Spinal cord (tissue), 9 donors: ENCODE measurements at regions not wholly inside any gene's neighbourhood (a gene's known extent, or its start where the extent isn't known, plus 50 kb on each side); places are given as distances from the start of the nearest gene placed in this dataset.

Source experiments
- DNase-seq, 6 donors: peaks; one replicate each; pipeline versions ENCODE4 v3.0.0 to v3.0.0-alpha.2; 2013 to 2015; ENCODE audit warnings: low spot score in 6 of 6, low read depth in 4 of 6
- H3K27ac ChIP-seq: one replicate; pipeline ENCODE4 v1.5.1; 2013; ENCODE audit warnings: low read depth, low read length, control low read depth
- H3K27me3 ChIP-seq: one replicate; pipeline ENCODE4 v1.6.1; 2013; ENCODE audit warnings: low read length; ENCODE audit not compliant: control insufficient read depth, insufficient read depth
- H3K36me3 ChIP-seq: one replicate; pipeline ENCODE4 v1.6.1; 2013; ENCODE audit warnings: low read length; ENCODE audit not compliant: control insufficient read depth, insufficient read depth
- H3K4me1 ChIP-seq: one replicate; pipeline ENCODE4 v1.6.1; 2013; ENCODE audit warnings: low read length; ENCODE audit not compliant: control insufficient read depth, insufficient read depth
- H3K4me3 ChIP-seq: one replicate; pipeline ENCODE4 v1.5.1; 2013; ENCODE audit warnings: low read depth, low read length, control low read depth
- H3K9me3 ChIP-seq: one replicate; pipeline ENCODE4 v1.6.1; 2013; ENCODE audit warnings: low read length; ENCODE audit not compliant: control insufficient read depth, insufficient read depth
- WGBS: methylation state at CpG from one replicate; pipeline ENCODE4 v1.1.5; 2013; ENCODE audit warnings: missing lambda C conversion rate; ENCODE audit not compliant: insufficient coverage; 5-methylcytosine and 5-hydroxymethylcytosine counted together
- donor health status: healthy.

- no peaks in the 10 kb centered on the region for H3K9me3 ChIP-seq
- no peaks in the 10 kb centered on the region for H3K4me1 ChIP-seq
- H3K4me3 ChIP-seq: no peak overlapping the region
- H3K27ac ChIP-seq: no peak overlapping the region
- DNase-seq: no peak
- H3K27me3 ChIP-seq: no peaks in the 10 kb centered on the region
- no peaks in the 10 kb centered on the region for H3K36me3 ChIP-seq
- WGBS: 83% methylated on average over 1 of the region's 1 CpG
Measured at GRCh38 chr4:58653251-58653650, 1543.1 kb upstream of the IGFBP7 start.

- WGBS: no CpG with 5 or more reads among the region's 1 CpG
- peak in 2 of 6 donors; percentile 74 to 86 for DNase-seq
- Histone ChIP-seq H3K4me3 (no peak overlapping the region), H3K36me3 (no peaks in the 10 kb centered on the region), H3K4me1 (no peaks in the 10 kb centered on the region), H3K9me3 (no peaks in the 10 kb centered on the region), H3K27me3 (no peaks in the 10 kb centered on the region), H3K27ac (no peak overlapping the region)
Measured at GRCh38 chr4:58649226-58649625, 1539.0 kb upstream of the IGFBP7 start.

GRCh38 chr4:58646126-58646525 is 1535.9 kb upstream of the IGFBP7 start:
- no CpG with 5 or more reads among the region's 3 CpGs for WGBS
- Histone ChIP-seq H3K27me3 (no peaks in the 10 kb centered on the region), H3K36me3 (no peaks in the 10 kb centered on the region), H3K27ac (no peak overlapping the region), H3K4me3 (no peak overlapping the region), H3K4me1 (no peaks in the 10 kb centered on the region), H3K9me3 (no peaks in the 10 kb centered on the region)
- DNase-seq: no peak

- Histone ChIP-seq H3K36me3 (no peaks in the 10 kb centered on the region), H3K27ac (no peak overlapping the region), H3K27me3 (no peaks in the 10 kb centered on the region), H3K4me1 (no peaks in the 10 kb centered on the region), H3K9me3 (no peaks in the 10 kb centered on the region), H3K4me3 (no peak overlapping the region)
- DNase-seq: peak in 1 of 6 donors; percentile 34
- WGBS: no CpG with 5 or more reads among the region's 3 CpGs
Measured at GRCh38 chr4:58644549-58644948, 1534.4 kb upstream of the IGFBP7 start.

- H3K27ac ChIP-seq: no peak overlapping the region
- 50% methylated on average over 2 of the region's 2 CpGs for WGBS
- H3K4me3 ChIP-seq: no peak overlapping the region
- no peaks in the 10 kb centered on the region for H3K9me3 ChIP-seq
- no peaks in the 10 kb centered on the region for H3K4me1 ChIP-seq
- H3K27me3 ChIP-seq: no peaks in the 10 kb centered on the region
- no peaks in the 10 kb centered on the region for H3K36me3 ChIP-seq
- DNase-seq: peak in 1 of 6 donors; percentile 93
Measured at GRCh38 chr4:58636381-58636780, 1526.2 kb upstream of the IGFBP7 start.

GRCh38 chr4:58617226-58617625 is 1507.0 kb upstream of the IGFBP7 start:
- Histone ChIP-seq H3K4me1 (no peaks in the 10 kb centered on the region), H3K4me3 (no peak overlapping the region), H3K36me3 (no peaks in the 10 kb centered on the region), H3K27ac (no peak overlapping the region), H3K27me3 (no peaks in the 10 kb centered on the region), H3K9me3 (no peaks in the 10 kb centered on the region)
- DNase-seq: no peak
- WGBS: no CpG with 5 or more reads among the region's 2 CpGs

GRCh38 chr4:58611012-58611411 is 1500.8 kb upstream of the IGFBP7 start:
- H3K27me3 ChIP-seq: no peaks in the 10 kb centered on the region
- H3K27ac ChIP-seq: no peak overlapping the region
- WGBS: 100% methylated on average over 1 of the region's 1 CpG
- no peaks in the 10 kb centered on the region for H3K4me1 ChIP-seq
- no peaks in the 10 kb centered on the region for H3K36me3 ChIP-seq
- DNase-seq: no peak
- H3K4me3 ChIP-seq: no peak overlapping the region
- H3K9me3 ChIP-seq: no peaks in the 10 kb centered on the region

GRCh38 chr4:58606303-58606702 is 1496.1 kb upstream of the IGFBP7 start:
- no peak overlapping the region for H3K4me3 ChIP-seq
- no peaks in the 10 kb centered on the region for H3K4me1 ChIP-seq
- no peaks in the 10 kb centered on the region for H3K36me3 ChIP-seq
- H3K27me3 ChIP-seq: no peaks in the 10 kb centered on the region
- DNase-seq: no peak
- WGBS: no CpG with 5 or more reads among the region's 4 CpGs
- no peaks in the 10 kb centered on the region for H3K9me3 ChIP-seq
- H3K27ac ChIP-seq: no peak overlapping the region

GRCh38 chr4:58603951-58604350 is 1493.8 kb upstream of the IGFBP7 start:
- Histone ChIP-seq H3K36me3 (no peaks in the 10 kb centered on the region), H3K4me3 (no peak overlapping the region), H3K27me3 (no peaks in the 10 kb centered on the region), H3K4me1 (no peaks in the 10 kb centered on the region), H3K9me3 (no peaks in the 10 kb centered on the region), H3K27ac (no peak overlapping the region)
- WGBS: no CpG with 5 or more reads among the region's 4 CpGs
- no peak for DNase-seq

- Histone ChIP-seq H3K9me3 (no peaks in the 10 kb centered on the region), H3K4me3 (no peak overlapping the region), H3K4me1 (no peaks in the 10 kb centered on the region), H3K27ac (no peak overlapping the region), H3K27me3 (no peaks in the 10 kb centered on the region), H3K36me3 (no peaks in the 10 kb centered on the region)
- WGBS: no CpG with 5 or more reads among the region's 1 CpG
- DNase-seq: no peak
Measured at GRCh38 chr4:58602731-58603359, 1492.7 kb upstream of the IGFBP7 start.
